Skeletal muscle tissue (tissue), 3 donors: ENCODE measurements at regions not wholly inside any gene's neighbourhood (a gene's known extent, or its start where the extent isn't known, plus 50 kb on each side); places are given as distances from the start of the nearest gene placed in this dataset.

Source experiments
- H3K27ac ChIP-seq: one replicate; pipeline ENCODE4 v1.7.0; 2013; ENCODE audit warnings: mild to moderate bottlenecking, low read depth, low read length, inconsistent platforms
- H3K27me3 ChIP-seq, 3 donors: one replicate each; pipeline ENCODE4 v1.7.0; 2013; ENCODE audit warnings: low read length in 3 of 3; ENCODE audit not compliant: control insufficient read depth in 3 of 3, insufficient read depth in 3 of 3
- H3K36me3 ChIP-seq, 3 donors: one replicate each; pipeline ENCODE4 v1.7.0; 2013; ENCODE audit warnings: low read length in 3 of 3; ENCODE audit not compliant: control insufficient read depth in 3 of 3, insufficient read depth in 3 of 3
- H3K4me1 ChIP-seq, 3 donors: one replicate each; pipeline ENCODE4 v1.7.0; 2013; ENCODE audit warnings: low read length in 3 of 3, mild to moderate bottlenecking in 3 of 3; ENCODE audit not compliant: control insufficient read depth in 3 of 3, insufficient read depth in 3 of 3
- H3K4me3 ChIP-seq, 3 donors: one replicate each; pipeline ENCODE4 v1.7.0; 2013; ENCODE audit warnings: low read length in 3 of 3
- H3K9ac ChIP-seq, 3 donors: one replicate each; pipeline ENCODE4 v1.7.0; 2013; ENCODE audit warnings: low read length in 3 of 3, mild to moderate bottlenecking in 3 of 3, moderate library complexity in 2 of 3, low read depth in 1 of 3
- H3K9me3 ChIP-seq, 3 donors: one replicate each; pipeline ENCODE4 v1.7.0; 2013; ENCODE audit warnings: low read length in 3 of 3; ENCODE audit not compliant: control insufficient read depth in 3 of 3
- donor health status: Osteomylitis.

GRCh38 chr2:5370158-5370557 lies 322.0 kb upstream of the SOX11 start:
- Histone ChIP-seq H3K4me1 (no peaks in the 10 kb centered on the region), H3K4me3 (no peak overlapping the region), H3K9ac (no peak overlapping the region), H3K27ac (no peak overlapping the region), H3K9me3 (no peaks in the 10 kb centered on the region), H3K36me3 (no peaks in the 10 kb centered on the region), H3K27me3 (no peaks in the 10 kb centered on the region)

GRCh38 chr2:5372141-5372540 lies 320.0 kb upstream of the SOX11 start:
- Histone ChIP-seq H3K27ac (no peak overlapping the region), H3K9me3 (no peaks in the 10 kb centered on the region), H3K4me1 (no peaks in the 10 kb centered on the region), H3K4me3 (no peak overlapping the region), H3K27me3 (no peaks in the 10 kb centered on the region), H3K9ac (no peak overlapping the region), H3K36me3 (no peaks in the 10 kb centered on the region)

GRCh38 chr2:5373200-5373599 lies 319.0 kb upstream of the SOX11 start:
- H3K4me1 ChIP-seq: no peaks in the 10 kb centered on the region
- no peaks in the 10 kb centered on the region for H3K9me3 ChIP-seq
- H3K27me3 ChIP-seq: no peaks in the 10 kb centered on the region
- H3K27ac ChIP-seq: no peak overlapping the region
- H3K36me3 ChIP-seq: no peaks in the 10 kb centered on the region
- no peak overlapping the region for H3K4me3 ChIP-seq
- no peak overlapping the region for H3K9ac ChIP-seq

GRCh38 chr2:5374762-5375161 lies 317.4 kb upstream of the SOX11 start:
- Histone ChIP-seq H3K27me3 (no peaks in the 10 kb centered on the region), H3K9ac (no peak overlapping the region), H3K9me3 (no peaks in the 10 kb centered on the region), H3K27ac (no peak overlapping the region), H3K4me1 (no peaks in the 10 kb centered on the region), H3K4me3 (no peak overlapping the region), H3K36me3 (no peaks in the 10 kb centered on the region)

- Histone ChIP-seq H3K9ac (no peak overlapping the region), H3K4me1 (no peaks in the 10 kb centered on the region), H3K36me3 (no peaks in the 10 kb centered on the region), H3K27ac (no peak overlapping the region), H3K9me3 (no peaks in the 10 kb centered on the region), H3K4me3 (no peak overlapping the region), H3K27me3 (no peaks in the 10 kb centered on the region)
Observed at GRCh38 chr2:5377323-5377722, 314.9 kb upstream of the SOX11 start.

GRCh38 chr2:5379811-5380210 lies 312.4 kb upstream of the SOX11 start:
- Histone ChIP-seq H3K27me3 (no peaks in the 10 kb centered on the region), H3K9ac (no peak overlapping the region)

GRCh38 chr2:5385596-5385995 lies 306.6 kb upstream of the SOX11 start:
- H3K9me3 ChIP-seq: peaks cover 0 to 3% (median 0%) of the 10 kb centered on the region in 3 donors
- no peaks in the 10 kb centered on the region for H3K4me1 ChIP-seq
- no peak overlapping the region for H3K27ac ChIP-seq
- H3K9ac ChIP-seq: no peak overlapping the region
- H3K36me3 ChIP-seq: no peaks in the 10 kb centered on the region
- H3K4me3 ChIP-seq: no peak overlapping the region
- no peaks in the 10 kb centered on the region for H3K27me3 ChIP-seq

More at GRCh38 chr2:5379811-5380210, 312.4 kb upstream of the SOX11 start:
- Histone ChIP-seq H3K4me3 (no peak overlapping the region), H3K9me3 (no peaks in the 10 kb centered on the region), H3K27ac (no peak overlapping the region), H3K4me1 (no peaks in the 10 kb centered on the region), H3K36me3 (no peaks in the 10 kb centered on the region)

- Histone ChIP-seq H3K4me3 (no peak overlapping the region), H3K27me3 (no peaks in the 10 kb centered on the region), H3K9me3 (peaks cover 0 to 3% (median 0%) of the 10 kb centered on the region in 3 donors), H3K4me1 (peaks cover 0 to 3% (median 0%) of the 10 kb centered on the region in 3 donors), H3K36me3 (no peaks in the 10 kb centered on the region), H3K27ac (no peak overlapping the region), H3K9ac (no peak overlapping the region)
Observed at GRCh38 chr2:5387406-5387805, 304.8 kb upstream of the SOX11 start.

GRCh38 chr2:5389740-5390139 lies 302.4 kb upstream of the SOX11 start:
- H3K9me3 ChIP-seq: peaks cover 0 to 3% (median 0%) of the 10 kb centered on the region in 3 donors
- H3K36me3 ChIP-seq: no peaks in the 10 kb centered on the region
- peaks cover 0 to 3% (median 0%) of the 10 kb centered on the region in 3 donors for H3K4me1 ChIP-seq
- no peak overlapping the region for H3K4me3 ChIP-seq
- H3K27ac ChIP-seq: no peak overlapping the region
- no peaks in the 10 kb centered on the region for H3K27me3 ChIP-seq
- H3K9ac ChIP-seq: no peak overlapping the region

- no peak overlapping the region for H3K4me3 ChIP-seq
- no peak overlapping the region for H3K9ac ChIP-seq
- H3K27me3 ChIP-seq: no peaks in the 10 kb centered on the region
- no peak overlapping the region for H3K27ac ChIP-seq
- H3K9me3 ChIP-seq: peaks cover 0 to 3% (median 0%) of the 10 kb centered on the region in 3 donors
- H3K36me3 ChIP-seq: no peaks in the 10 kb centered on the region
- peaks cover 0 to 3% (median 0%) of the 10 kb centered on the region in 3 donors for H3K4me1 ChIP-seq
Observed at GRCh38 chr2:5391362-5391761, 300.8 kb upstream of the SOX11 start.

- peaks cover 0 to 3% (median 0%) of the 10 kb centered on the region in 3 donors for H3K4me1 ChIP-seq
- H3K36me3 ChIP-seq: no peaks in the 10 kb centered on the region
- H3K9me3 ChIP-seq: peaks cover 0 to 3% (median 0%) of the 10 kb centered on the region in 3 donors
- H3K9ac ChIP-seq: no peak overlapping the region
- H3K27me3 ChIP-seq: no peaks in the 10 kb centered on the region
- no peak overlapping the region for H3K27ac ChIP-seq
- no peak overlapping the region for H3K4me3 ChIP-seq
Observed at GRCh38 chr2:5392658-5393057, 299.5 kb upstream of the SOX11 start.
